Endothelial cell of umbilical vein (primary cell): ENCODE measurements at regions not wholly inside any gene's neighbourhood (a gene's known extent, or its start where the extent isn't known, plus 50 kb on each side); places are given as distances from the start of the nearest gene placed in this dataset.

Experiments
- BruUV-seq: library from RNA; stranded (reverse); fragments of 400-500 nt; replicated peaks from 2 replicates; lab custom pipeline; 2021; lab: Mats Ljungman, UMichigan
- CTCF ChIA-PET: fragments of 300-600, 350-600 bp; sonication (Branson Sonifier 250); formaldehyde crosslinking; loops from one replicate; lab custom pipeline; 2021; ENCODE audit warnings: antibody characterized with exemption, inconsistent platforms; lab: Charles Lee
- POLR2A ChIA-PET: fragments of 300-600, 350-600 bp; sonication (Branson Sonifier 250); formaldehyde crosslinking; loops from one replicate; lab custom pipeline; 2021; ENCODE audit warnings: antibody characterized with exemption, inconsistent platforms; lab: Charles Lee
- DNase-seq: peaks from one replicate; pipeline ENCODE4 v3.0.0-alpha.2; 2011; ENCODE audit warnings: low read depth, low spot score
- FAIRE-seq: peaks from 2 replicates; lab custom pipeline; 2011; peaks lifted over from hg19 to GRCh38; lab: Jason Lieb, UNC
- H2AFZ ChIP-seq: 2 replicates; pipeline ENCODE4 v1.6.0; 2012; ENCODE audit warnings: low read depth, low read length, control low read depth, inconsistent platforms
- H3K27ac ChIP-seq: 2 replicates; pipeline ENCODE4 v1.5.1; 2011; ENCODE audit warnings: low read depth, mild to moderate bottlenecking, control low read depth, low read length, moderate library complexity; ENCODE audit not compliant: insufficient read depth
- H3K27me3 ChIP-seq, 2 experiments: 2 replicates each; pipeline versions ENCODE4 v1.6.0 to v1.6.1; 2011; ENCODE audit warnings: low read length in 2 of 2, mixed read lengths in 1 of 2; ENCODE audit not compliant: control insufficient read depth in 2 of 2, insufficient read depth in 2 of 2
- H3K36me3 ChIP-seq, 2 experiments: 2 replicates in 1 of 2; 3 replicates in 1 of 2; pipeline ENCODE4 v1.5.1; 2011; ENCODE audit warnings: low read length in 2 of 2, mild to moderate bottlenecking in 1 of 2, moderate library complexity in 1 of 2; ENCODE audit not compliant: control insufficient read depth in 2 of 2, insufficient read depth in 2 of 2; ENCODE audit errors: extremely low read depth in 1 of 2
- H3K4me1 ChIP-seq: 3 replicates; pipeline ENCODE4 v1.5.1; 2011; ENCODE audit warnings: mild to moderate bottlenecking, low read length; ENCODE audit not compliant: control insufficient read depth, insufficient read depth; ENCODE audit errors: extremely low read depth
- H3K4me2 ChIP-seq: 2 replicates; pipeline ENCODE4 v1.6.1; 2011; ENCODE audit warnings: low read length, control low read depth, mixed read lengths; ENCODE audit not compliant: insufficient read depth
- H3K4me3 ChIP-seq, 3 experiments: fragments of 200-600 bp in 1 of 3; sonication (generic), shearing (Covaris generic) in 1 of 3; replicated peaks in 1 of 3; 2 replicates each; pipeline ENCODE4 v1.5.1; 2011 to 2016; ENCODE audit warnings: control low read depth in 3 of 3, low read length in 3 of 3, mild to moderate bottlenecking in 2 of 3, inconsistent platforms in 1 of 3, low read depth in 1 of 3, moderate library complexity in 1 of 3; ENCODE audit not compliant: insufficient read depth in 1 of 3
- H3K79me2 ChIP-seq: 2 replicates; pipeline ENCODE4 v1.6.0; 2012; ENCODE audit warnings: low read length, inconsistent platforms; ENCODE audit not compliant: control insufficient read depth, insufficient read depth
- H3K9ac ChIP-seq: replicated peaks from 2 replicates; pipeline ENCODE3; 2011; ENCODE audit warnings: low read length, control low read depth; ENCODE audit not compliant: insufficient read depth; ENCODE audit errors: extremely low read depth
- H3K9me1 ChIP-seq: replicated peaks from 3 replicates; pipeline ENCODE4 v1.6.0; 2011; ENCODE audit warnings: mild to moderate bottlenecking, low read length; ENCODE audit not compliant: control insufficient read depth, insufficient read depth; ENCODE audit errors: extremely low read depth
- H3K9me3 ChIP-seq: replicated peaks from 2 replicates; pipeline ENCODE4 v1.5.1; 2012; ENCODE audit warnings: low read length, inconsistent platforms; ENCODE audit not compliant: control insufficient read depth, insufficient read depth
- H4K20me1 ChIP-seq: replicated peaks from 2 replicates; pipeline ENCODE3; 2011; ENCODE audit warnings: mild to moderate bottlenecking, low read length; ENCODE audit not compliant: control insufficient read depth, insufficient read depth; ENCODE audit errors: extremely low read depth
- CTCF ChIP-seq, 2 donors: IDR thresholded peaks; 1 replicate in 1 of 2; 2 replicates in 1 of 2; pipeline ENCODE4 v1.5.1; 2011; ENCODE audit warnings: low read length in 2 of 2, mild to moderate bottlenecking in 2 of 2, moderate library complexity in 2 of 2, control low read depth in 1 of 2, inconsistent platforms in 1 of 2, low read depth in 1 of 2; ENCODE audit not compliant: insufficient read depth in 1 of 2; ENCODE audit errors: extremely low read depth in 1 of 2
- EZH2 ChIP-seq: IDR thresholded peaks from 2 replicates; pipeline ENCODE4 v1.6.1; 2012; ENCODE audit warnings: borderline replicate concordance, low read depth, mild to moderate bottlenecking, moderate library complexity, low read length, inconsistent platforms; ENCODE audit not compliant: severe bottlenecking
- FOS ChIP-seq: IDR thresholded peaks from 2 replicates; pipeline ENCODE4 v1.6.1; 2011; ENCODE audit warnings: mild to moderate bottlenecking, low read length, moderate library complexity, borderline replicate concordance; ENCODE audit not compliant: insufficient read depth
- GATA2 ChIP-seq: IDR thresholded peaks from 2 replicates; pipeline ENCODE4 v1.7.0; 2011; ENCODE audit warnings: low read depth, mild to moderate bottlenecking, moderate library complexity, mixed read lengths, low read length; ENCODE audit not compliant: insufficient read length, insufficient read depth
- JUN ChIP-seq: IDR thresholded peaks from 2 replicates; pipeline ENCODE4 v1.6.1; 2011; ENCODE audit warnings: borderline replicate concordance, low read depth; ENCODE audit not compliant: insufficient read length, insufficient read depth
- MYC ChIP-seq: IDR thresholded peaks from one replicate; pipeline ENCODE4 v1.6.1; 2011; ENCODE audit warnings: mild to moderate bottlenecking, low read depth, low read length
- POLR2A ChIP-seq: IDR thresholded peaks from 2 replicates; pipeline ENCODE4 v1.6.1; 2012; ENCODE audit warnings: low read depth, mild to moderate bottlenecking, control low read depth, low read length
- POLR2AphosphoS5 ChIP-seq: IDR thresholded peaks from 2 replicates; pipeline ENCODE4 v1.6.1; 2012; ENCODE audit warnings: low read depth, mild to moderate bottlenecking, control low read depth, low read length, moderate library complexity; ENCODE audit not compliant: insufficient read depth
- dilution Hi-C: fragments of 300-500 bp; cut with MboI; formaldehyde crosslinking; loops from one replicate; pipeline ENCODE4 v1.15.0; 2019; ENCODE audit warnings: low sequenced_read_pairs; ENCODE audit not compliant: extremely low pct_ligation_motif_present
- intact Hi-C: fragments of 100-400 bp; cut with micrococcal nuclease; formaldehyde crosslinking; loops from one replicate; pipeline ENCODE4 v1.10.0; 2022
- TF ChIP-seq, protein P1 (sequence below): IDR thresholded peaks from 2 replicates; pipeline ENCODE4 v1.6.1; 2011; ENCODE audit not compliant: insufficient read depth, insufficient read length

- intact Hi-C loops (loop anchor here (2.0 kb wide), 1 partner anchor 22 kb away; no protein-coding TSS in a partner anchor), dilution Hi-C loops (no loop called here)
- no peak overlapping the region for H3K4me2 ChIP-seq
- H3K9me3 ChIP-seq = no peaks in the 10 kb centered on the region
- TF ChIP-seq, protein P1, sequence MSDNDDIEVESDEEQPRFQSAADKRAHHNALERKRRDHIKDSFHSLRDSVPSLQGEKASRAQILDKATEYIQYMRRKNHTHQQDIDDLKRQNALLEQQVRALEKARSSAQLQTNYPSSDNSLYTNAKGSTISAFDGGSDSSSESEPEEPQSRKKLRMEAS = no peak
- H3K4me3 ChIP-seq = no peak overlapping the region
- H4K20me1 ChIP-seq = no peaks in the 10 kb centered on the region
- no peak overlapping the region for H2AFZ ChIP-seq
- POLR2A ChIA-PET = no interaction called here
- DNase-seq (no peak), FAIRE-seq (no peak)
- CTCF ChIA-PET = no interaction called here
- BruUV-seq = no TSS peak
- H3K9ac ChIP-seq = no peak overlapping the region
- H3K4me1 ChIP-seq = peaks cover 32% of the 10 kb centered on the region
- H3K36me3 ChIP-seq = no peaks in the 10 kb centered on the region
- H3K27me3 ChIP-seq = no peaks in the 10 kb centered on the region
- no peak overlapping the region for H3K27ac ChIP-seq
- H3K79me2 ChIP-seq = no peaks in the 10 kb centered on the region
- no peaks in the 10 kb centered on the region for H3K9me1 ChIP-seq
These were observed 205.2 kb upstream of the EEA1 start for GRCh38 chr12:93134175-93134890.

DNA sequence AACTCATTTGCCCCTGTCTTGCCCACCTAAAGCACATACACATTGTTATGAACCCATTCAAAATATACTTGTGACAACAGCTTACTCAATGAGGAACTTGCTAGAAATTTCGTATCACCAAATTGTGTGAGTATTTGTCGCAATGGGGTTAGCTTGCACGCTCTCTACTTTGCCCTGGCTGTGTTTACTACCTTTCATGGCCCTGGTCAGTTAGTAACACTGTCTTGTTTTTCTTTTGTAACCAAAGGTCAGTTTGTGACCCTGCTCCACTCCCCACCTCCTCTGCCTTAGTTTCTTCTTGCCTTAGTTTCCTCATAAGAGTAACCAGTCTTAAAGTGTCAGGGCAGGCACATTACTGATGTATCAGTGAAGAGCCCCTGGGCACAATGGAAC, 205.8 kb upstream of the EEA1 start:
- Histone ChIP-seq H4K20me1 (no peaks in the 10 kb centered on the region), H3K27ac (peak overlapping the region; percentile 71), H3K9me1 (no peaks in the 10 kb centered on the region), H2AFZ (peak overlapping the region; percentile 85), H3K79me2 (no peaks in the 10 kb centered on the region), H3K9me3 (no peaks in the 10 kb centered on the region), H3K36me3 (no peaks in the 10 kb centered on the region), H3K9ac (no peak overlapping the region), H3K4me1 (peaks cover 30% of the 10 kb centered on the region), H3K4me2 (peak overlapping the region; percentile 60), H3K27me3 (no peaks in the 10 kb centered on the region), H3K4me3 (no peak overlapping the region)
- POLR2A ChIA-PET = no interaction called here
- CTCF ChIA-PET = interaction anchor here (1.1 to 2.1 kb wide), 3 partner anchors 10 to 148 kb away, joined by 4 to 6 read pairs (median 5); no protein-coding TSS in a partner anchor
- intact Hi-C loops (loop anchor here (2.0 kb wide), 1 partner anchor 22 kb away; no protein-coding TSS in a partner anchor), dilution Hi-C loops (no loop called here)
- FAIRE-seq (no peak), DNase-seq (no peak)
- BruUV-seq = TSS peak; percentile 69
- TF ChIP-seq, protein P1 = no peak
- TF ChIP-seq CTCF (IDR thresholded peaks at IDR 0.05; ENCODE audit: extremely low read depth in 1 of 2, insufficient read depth in 1 of 2, low read depth in 1 of 2, low read length in 2 of 2) (no peak), GATA2 (no peak), POLR2AphosphoS5 (no peak), JUN (no peak), EZH2 (no peak), FOS (no peak), MYC (no peak), POLR2A (no peak)
